ENCODE measurements at regions not wholly inside any gene's neighbourhood (a gene's known extent, or its start where the extent isn't known, plus 50 kb on each side); places are given as distances from the start of the nearest gene placed in this dataset.

GRCh38 chr6:92635553-92636153, 783.7 kb downstream of the EPHA7 start (continued):
- TF ChIP-seq CHD7 (IDR thresholded peaks at IDR 0.05; ENCODE audit: insufficient replicate concordance, low read length): no peak
- TF ChIP-seq PHF8 (conservative IDR thresholded peaks at IDR 0.05; ENCODE audit: low read depth, low read length): no peak
- no peak for TF ChIP-seq USF2 (IDR thresholded peaks at IDR 0.05; ENCODE audit: low read length)
- no peak for TF ChIP-seq TBP (IDR thresholded peaks at IDR 0.05; ENCODE audit: low read depth, low read length)
- TF ChIP-seq MAX (IDR thresholded peaks at IDR 0.05): no peak
- TF ChIP-seq EGR1 (IDR thresholded peaks at IDR 0.05; ENCODE audit: borderline replicate concordance, low read depth, low read length): no peak

Data from H1 (cell line).